DOHH2 (cell line): ENCODE measurements at regions not wholly inside any gene's neighbourhood (a gene's known extent, or its start where the extent isn't known, plus 50 kb on each side); places are given as distances from the start of the nearest gene placed in this dataset.

ENCODE experiments used
- EZH2phosphoT487 ChIP-seq: fragments of 200-600 bp; sonication (generic); IDR thresholded peaks from 2 replicates; pipeline ENCODE4 v1.6.1; 2017; ENCODE audit warnings: borderline replicate concordance, mild to moderate bottlenecking, antibody characterized with exemption, low read length, moderate library complexity, mixed read lengths
- TF ChIP-seq, protein P1 (sequence below): fragments of 200-600 bp; sonication (generic); IDR thresholded peaks from one replicate; pipeline ENCODE4 v1.5.1; 2014; ENCODE audit warnings: antibody characterized with exemption, mild to moderate bottlenecking, low read depth, low read length; ENCODE audit not compliant: poor library complexity, severe bottlenecking

DNA sequence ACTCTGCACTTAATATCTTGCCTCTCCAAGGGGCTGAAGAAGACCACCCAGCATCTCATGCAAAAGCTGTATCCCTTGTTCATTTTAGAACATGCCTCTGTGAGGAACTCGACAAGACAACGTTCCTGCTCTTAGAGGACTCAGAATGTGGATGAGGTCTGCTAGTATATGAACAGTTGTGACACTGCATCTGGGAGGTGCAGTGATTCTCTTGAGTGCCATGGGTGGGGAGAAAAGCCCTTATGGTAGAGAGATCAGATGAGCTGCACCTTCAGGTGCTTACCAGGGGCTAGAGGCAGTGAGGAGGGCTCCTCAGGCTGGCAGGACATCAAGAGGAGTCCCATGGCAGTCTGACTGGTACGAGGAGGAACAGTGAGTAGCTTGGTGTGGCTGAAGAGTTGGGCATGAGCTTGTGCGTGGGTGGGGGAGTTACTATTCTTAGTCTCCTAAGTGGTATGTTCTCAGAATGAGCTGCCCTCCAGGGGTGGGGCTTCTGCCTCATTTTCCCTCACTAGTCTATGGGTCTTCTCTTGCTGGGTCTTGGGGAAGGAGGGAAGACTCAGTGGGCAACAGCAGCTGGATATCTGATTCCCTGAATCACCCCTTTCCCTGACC, 56.7 kb upstream of the ATP2B2 start:
- TF ChIP-seq, protein P1, sequence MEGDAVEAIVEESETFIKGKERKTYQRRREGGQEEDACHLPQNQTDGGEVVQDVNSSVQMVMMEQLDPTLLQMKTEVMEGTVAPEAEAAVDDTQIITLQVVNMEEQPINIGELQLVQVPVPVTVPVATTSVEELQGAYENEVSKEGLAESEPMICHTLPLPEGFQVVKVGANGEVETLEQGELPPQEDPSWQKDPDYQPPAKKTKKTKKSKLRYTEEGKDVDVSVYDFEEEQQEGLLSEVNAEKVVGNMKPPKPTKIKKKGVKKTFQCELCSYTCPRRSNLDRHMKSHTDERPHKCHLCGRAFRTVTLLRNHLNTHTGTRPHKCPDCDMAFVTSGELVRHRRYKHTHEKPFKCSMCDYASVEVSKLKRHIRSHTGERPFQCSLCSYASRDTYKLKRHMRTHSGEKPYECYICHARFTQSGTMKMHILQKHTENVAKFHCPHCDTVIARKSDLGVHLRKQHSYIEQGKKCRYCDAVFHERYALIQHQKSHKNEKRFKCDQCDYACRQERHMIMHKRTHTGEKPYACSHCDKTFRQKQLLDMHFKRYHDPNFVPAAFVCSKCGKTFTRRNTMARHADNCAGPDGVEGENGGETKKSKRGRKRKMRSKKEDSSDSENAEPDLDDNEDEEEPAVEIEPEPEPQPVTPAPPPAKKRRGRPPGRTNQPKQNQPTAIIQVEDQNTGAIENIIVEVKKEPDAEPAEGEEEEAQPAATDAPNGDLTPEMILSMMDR, result no peak
- no peak for TF ChIP-seq EZH2phosphoT487
